ENCODE measurements at regions not wholly inside any gene's neighbourhood (a gene's known extent, or its start where the extent isn't known, plus 50 kb on each side); places are given as distances from the start of the nearest gene placed in this dataset.

- H3K9me3 ChIP-seq (ENCODE audit: control insufficient read depth, insufficient read depth, low read length), result no peaks in the 10 kb centered on the region
- H3K79me2 ChIP-seq (ENCODE audit: control insufficient read depth, low read length), result no peaks in the 10 kb centered on the region
- no peaks in the 10 kb centered on the region for H3K27me3 ChIP-seq (ENCODE audit: control insufficient read depth, low read length)
- no peak overlapping the region for H3K4me3 ChIP-seq (ENCODE audit: low read length)
- no peak overlapping the region for H3K4me2 ChIP-seq (ENCODE audit: low read length)
- no peaks in the 10 kb centered on the region for H3F3A ChIP-seq (ENCODE audit: control insufficient read depth, insufficient read depth)
- H3K27ac ChIP-seq (ENCODE audit: low read depth, low read length), result no peak overlapping the region
- H3K36me3 ChIP-seq (ENCODE audit: control insufficient read depth, low read length), result no peaks in the 10 kb centered on the region
- H4K20me1 ChIP-seq (ENCODE audit: control insufficient read depth, insufficient read depth, low read depth, low read length), result no peaks in the 10 kb centered on the region
- no peaks in the 10 kb centered on the region for H3K4me1 ChIP-seq (ENCODE audit: control insufficient read depth, low read length)
- H3K9me2 ChIP-seq (replicated peaks; ENCODE audit: control insufficient read depth, low read length), result no peaks in the 10 kb centered on the region
- TF ChIP-seq CTCF (IDR thresholded peaks at IDR 0.05; ENCODE audit: low read depth, low read length, poor library complexity, severe bottlenecking), result no peak
- TF ChIP-seq EZH2phosphoT487 (IDR thresholded peaks at IDR 0.05; ENCODE audit: borderline replicate concordance, low read length), result no peak
Observed at GRCh38 chr6:14369717-14370116, 252.1 kb downstream of the CD83 start.

DNA sequence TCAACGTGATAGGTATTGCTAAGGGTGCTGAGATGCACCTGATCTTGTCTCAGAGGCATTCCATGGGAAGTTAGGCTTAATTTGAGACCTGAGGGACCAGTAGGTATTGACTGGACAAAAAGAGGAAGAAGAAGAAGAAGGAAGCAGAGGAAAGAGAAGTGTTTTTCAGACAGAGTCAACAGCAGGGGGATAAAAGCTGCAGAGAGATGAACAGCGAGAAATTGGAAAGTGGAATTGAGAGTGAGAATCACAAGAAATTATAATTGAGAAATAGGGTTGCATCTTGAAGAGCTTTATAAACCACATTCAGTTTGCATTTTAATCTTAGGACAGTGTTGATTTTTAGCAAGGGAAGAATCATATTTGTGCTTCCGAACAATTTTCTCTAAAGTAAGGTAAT, 254.0 kb downstream of the CD83 start:
- Histone ChIP-seq H3K27ac (ENCODE audit: low read depth, low read length) (no peak overlapping the region), H3K4me3 (ENCODE audit: low read length) (no peak overlapping the region), H3K9me3 (ENCODE audit: control insufficient read depth, insufficient read depth, low read length) (no peaks in the 10 kb centered on the region), H3K79me2 (ENCODE audit: control insufficient read depth, low read length) (no peaks in the 10 kb centered on the region), H3K4me2 (ENCODE audit: low read length) (no peak overlapping the region), H3K9me2 (replicated peaks; ENCODE audit: control insufficient read depth, low read length) (no peaks in the 10 kb centered on the region), H3K36me3 (ENCODE audit: control insufficient read depth, low read length) (no peaks in the 10 kb centered on the region), H3K27me3 (ENCODE audit: control insufficient read depth, low read length) (no peaks in the 10 kb centered on the region), H3F3A (ENCODE audit: control insufficient read depth, insufficient read depth) (no peaks in the 10 kb centered on the region), H4K20me1 (ENCODE audit: control insufficient read depth, insufficient read depth, low read depth, low read length) (no peaks in the 10 kb centered on the region), H3K4me1 (ENCODE audit: control insufficient read depth, low read length) (no peaks in the 10 kb centered on the region)
- TF ChIP-seq CTCF (IDR thresholded peaks at IDR 0.05; ENCODE audit: low read depth, low read length, poor library complexity, severe bottlenecking) (no peak), EZH2phosphoT487 (IDR thresholded peaks at IDR 0.05; ENCODE audit: borderline replicate concordance, low read length) (no peak)

- Histone ChIP-seq H3K4me1 (ENCODE audit: control insufficient read depth, low read length) (no peaks in the 10 kb centered on the region), H3F3A (ENCODE audit: control insufficient read depth, insufficient read depth) (no peaks in the 10 kb centered on the region)
- no peak for TF ChIP-seq EZH2phosphoT487 (IDR thresholded peaks at IDR 0.05; ENCODE audit: borderline replicate concordance, low read length)
- no peak for TF ChIP-seq CTCF (IDR thresholded peaks at IDR 0.05; ENCODE audit: low read depth, low read length, poor library complexity, severe bottlenecking)
Observed at GRCh38 chr6:14372734-14373489, 255.3 kb downstream of the CD83 start.

More at GRCh38 chr6:14372734-14373489, 255.3 kb downstream of the CD83 start:
- Histone ChIP-seq H4K20me1 (ENCODE audit: control insufficient read depth, insufficient read depth, low read depth, low read length) (no peaks in the 10 kb centered on the region), H3K9me2 (replicated peaks; ENCODE audit: control insufficient read depth, low read length) (no peaks in the 10 kb centered on the region), H3K9me3 (ENCODE audit: control insufficient read depth, insufficient read depth, low read length) (no peaks in the 10 kb centered on the region), H3K27ac (ENCODE audit: low read depth, low read length) (no peak overlapping the region), H3K4me3 (ENCODE audit: low read length) (no peak overlapping the region), H3K79me2 (ENCODE audit: control insufficient read depth, low read length) (no peaks in the 10 kb centered on the region), H3K27me3 (ENCODE audit: control insufficient read depth, low read length) (no peaks in the 10 kb centered on the region), H3K36me3 (ENCODE audit: control insufficient read depth, low read length) (no peaks in the 10 kb centered on the region), H3K4me2 (ENCODE audit: low read length) (no peak overlapping the region)
